Fibroblast of upper back skin (primary cell): ENCODE measurements at regions not wholly inside any gene's neighbourhood (a gene's known extent, or its start where the extent isn't known, plus 50 kb on each side); places are given as distances from the start of the nearest gene placed in this dataset.
"Not testable (repeated sequence)": the region's sequence is repeated elsewhere in the genome, so short reads cannot be mapped to it uniquely, and the experiment has no call there.

Source experiments
- DNase-seq: peaks from one replicate; pipeline ENCODE4 v3.0.0-alpha.2; 2013

DNA sequence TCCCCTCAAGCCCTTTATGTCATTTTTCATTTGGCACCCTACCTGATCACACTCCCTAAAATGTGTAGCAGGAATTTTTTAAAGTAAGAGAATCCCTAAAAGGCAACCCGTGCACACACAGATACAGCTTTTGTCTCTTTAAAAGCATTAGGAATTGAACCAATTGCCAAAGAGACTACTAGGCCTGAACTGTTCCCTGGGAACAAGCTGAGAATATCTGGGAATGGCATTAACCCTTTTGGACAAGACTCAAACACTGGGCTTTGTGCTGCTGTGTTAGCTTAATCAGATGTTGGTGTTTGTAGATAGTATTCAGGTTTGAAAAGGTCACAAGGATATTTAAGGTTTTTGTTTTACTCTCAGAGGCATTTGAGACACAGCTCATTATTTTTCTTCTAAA lies 414.4 kb upstream of the PDZRN3 start:
- DNase-seq: no peak

GRCh38 chr3:74036568-74036967 lies 411.8 kb upstream of the PDZRN3 start:
- no peak for DNase-seq

- no peak for DNase-seq
Measured at GRCh38 chr3:74036102-74036501, 411.4 kb upstream of the PDZRN3 start.

DNA sequence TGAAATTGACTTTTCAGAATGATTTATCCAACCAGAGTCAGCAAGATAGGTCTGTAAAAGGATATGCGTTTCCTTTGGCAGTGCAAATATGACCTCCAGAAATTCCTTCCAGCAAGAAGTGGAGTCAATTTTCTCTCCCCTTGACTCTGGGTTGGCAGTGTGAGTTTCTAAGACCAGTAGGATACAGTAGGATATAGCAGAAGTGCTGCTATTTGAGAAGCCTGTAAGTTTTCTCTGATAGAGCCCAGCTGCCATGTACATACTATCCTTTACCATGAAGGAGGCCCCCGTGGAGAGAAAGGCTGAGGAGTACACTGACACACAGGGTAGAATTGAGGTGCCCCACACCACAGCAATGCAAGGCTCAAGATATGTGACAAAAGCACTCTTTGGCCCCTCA lies 409.1 kb upstream of the PDZRN3 start:
- DNase-seq: no peak

- no peak for DNase-seq
Measured at GRCh38 chr3:74033381-74033780, 408.6 kb upstream of the PDZRN3 start.

- no peak for DNase-seq
Measured at GRCh38 chr3:74027121-74027520, 402.4 kb upstream of the PDZRN3 start.

DNA sequence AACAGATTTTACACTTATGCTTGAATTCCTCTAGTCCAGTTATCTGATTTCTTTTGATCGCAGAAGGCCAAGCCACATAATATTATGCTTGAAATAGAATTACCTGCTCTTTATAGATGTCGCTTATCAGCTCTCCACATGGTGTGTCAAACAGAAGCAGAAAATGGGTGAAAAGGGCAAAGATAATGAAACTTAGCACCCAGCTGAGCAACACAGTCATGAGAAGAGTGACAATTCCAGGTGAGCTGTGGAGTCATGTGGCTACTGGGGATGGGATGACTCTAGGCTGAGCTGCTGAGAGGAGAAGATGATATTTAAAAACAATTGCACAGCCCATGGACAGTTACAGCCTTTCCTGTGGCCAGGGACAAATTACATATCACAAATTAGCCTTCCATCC lies 398.7 kb upstream of the PDZRN3 start:
- DNase-seq: no peak

DNA sequence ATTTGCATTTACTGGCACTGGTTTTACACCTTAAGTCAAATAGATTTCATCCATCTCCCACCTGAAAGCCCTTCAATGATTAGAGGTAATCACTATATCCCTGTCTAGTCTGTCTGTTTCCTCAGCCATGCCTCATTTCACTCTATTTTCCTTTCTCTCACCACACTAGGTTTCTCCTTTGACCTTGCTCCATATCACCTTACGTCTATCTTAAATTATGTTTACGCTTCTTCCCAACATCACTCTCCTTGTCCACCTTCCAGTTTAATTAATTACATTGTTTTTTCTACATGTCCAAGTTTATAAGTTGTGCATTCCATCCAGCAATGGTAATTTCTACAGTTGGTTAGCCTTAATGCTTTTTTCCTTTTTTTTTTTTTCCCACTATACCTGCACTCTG lies 396.7 kb upstream of the PDZRN3 start:
- no peak for DNase-seq

- DNase-seq: no peak
Measured at GRCh38 chr3:74009961-74010844, 385.5 kb upstream of the PDZRN3 start.

DNA sequence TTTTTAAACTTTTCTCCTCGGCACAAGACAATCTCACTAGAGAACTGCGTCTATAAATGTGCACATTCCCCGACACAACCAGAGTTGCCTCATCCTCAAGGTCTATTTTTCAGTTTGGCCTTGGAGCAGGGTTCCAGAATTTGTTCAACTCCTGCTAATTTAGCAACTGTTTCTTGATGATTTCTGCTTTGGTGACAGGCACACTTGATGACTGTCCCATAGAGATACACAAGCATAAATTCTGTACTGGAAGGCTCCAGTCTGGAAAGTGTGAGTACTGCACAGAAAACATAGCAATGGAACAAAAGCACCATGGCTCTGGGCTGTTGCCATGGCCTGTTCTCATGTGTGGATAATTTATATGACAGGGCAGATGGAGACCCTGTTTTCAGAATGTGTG lies 379.6 kb upstream of the PDZRN3 start:
- no peak for DNase-seq

GRCh38 chr3:74003734-74004133 lies 379.0 kb upstream of the PDZRN3 start:
- no peak for DNase-seq

GRCh38 chr3:74001436-74001835 lies 376.7 kb upstream of the PDZRN3 start:
- peak; percentile 16 for DNase-seq

GRCh38 chr3:74000725-74001124 lies 376.0 kb upstream of the PDZRN3 start:
- DNase-seq: peak; percentile 66

GRCh38 chr3:73999501-73999900 lies 374.8 kb upstream of the PDZRN3 start:
- DNase-seq: no peak

GRCh38 chr3:73990691-73991090 lies 365.9 kb upstream of the PDZRN3 start:
- not testable (repeated sequence) for DNase-seq

DNA sequence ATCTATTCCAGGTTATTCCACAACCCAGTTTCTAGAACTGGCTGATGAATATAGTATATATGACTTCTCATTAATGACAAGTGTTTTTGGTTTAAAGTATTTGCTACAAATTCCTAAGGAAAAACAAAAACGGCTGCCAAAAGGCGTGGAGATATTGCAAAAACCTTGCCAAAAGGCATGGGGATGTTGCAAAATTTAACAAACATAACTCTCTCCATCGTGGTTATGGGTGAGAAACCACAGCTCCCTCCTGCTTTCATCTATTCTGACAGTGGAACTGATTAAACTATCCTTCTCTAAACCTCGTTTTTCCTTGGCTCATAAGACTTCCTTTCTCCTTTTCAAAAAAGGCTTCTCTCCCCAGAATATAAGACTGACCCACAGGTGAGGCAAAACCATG lies 342.0 kb upstream of the PDZRN3 start:
- peak; percentile 0 for DNase-seq

DNA sequence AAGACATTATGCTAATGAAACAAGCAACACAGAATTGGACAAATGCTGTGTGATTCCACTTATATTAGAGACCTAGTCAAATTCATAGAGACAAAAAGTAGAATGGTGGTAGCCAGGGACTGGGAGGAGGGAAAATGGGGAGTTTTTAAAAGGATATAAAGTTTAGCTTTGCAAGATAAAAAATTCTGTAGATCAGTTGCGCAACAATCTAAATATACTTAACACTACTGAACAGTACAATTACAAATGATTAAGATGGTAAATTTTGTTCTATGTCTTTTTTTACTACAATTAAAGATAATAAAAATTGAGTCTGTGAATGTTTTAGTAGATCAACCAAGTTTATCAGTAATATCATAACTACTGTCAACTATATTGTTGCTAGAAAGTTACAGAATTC lies 340.1 kb upstream of the PDZRN3 start:
- no peak for DNase-seq

GRCh38 chr3:73955494-73956070 lies 330.8 kb upstream of the PDZRN3 start:
- DNase-seq: no peak

GRCh38 chr3:73954506-73954905 lies 329.8 kb upstream of the PDZRN3 start:
- DNase-seq: peak; percentile 35

DNA sequence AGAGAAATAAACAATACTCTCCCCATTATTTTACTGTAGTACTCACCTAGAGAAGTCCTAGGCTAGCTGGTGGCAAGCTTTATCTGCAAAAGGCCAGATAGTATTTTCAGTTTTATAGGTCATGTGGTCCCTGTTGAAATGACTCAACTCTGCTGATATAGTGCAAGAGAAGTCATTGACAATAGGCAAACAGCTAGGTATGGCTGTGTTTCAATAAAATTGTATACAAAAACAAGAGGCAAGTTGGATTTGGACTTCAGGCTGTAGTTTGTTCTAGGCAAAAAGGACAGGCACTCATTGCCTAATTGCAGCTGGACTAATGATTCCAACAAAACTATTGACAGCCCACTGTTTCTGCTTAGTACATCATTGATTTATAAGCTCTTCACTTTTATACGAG lies 328.0 kb upstream of the PDZRN3 start:
- no peak for DNase-seq

DNA sequence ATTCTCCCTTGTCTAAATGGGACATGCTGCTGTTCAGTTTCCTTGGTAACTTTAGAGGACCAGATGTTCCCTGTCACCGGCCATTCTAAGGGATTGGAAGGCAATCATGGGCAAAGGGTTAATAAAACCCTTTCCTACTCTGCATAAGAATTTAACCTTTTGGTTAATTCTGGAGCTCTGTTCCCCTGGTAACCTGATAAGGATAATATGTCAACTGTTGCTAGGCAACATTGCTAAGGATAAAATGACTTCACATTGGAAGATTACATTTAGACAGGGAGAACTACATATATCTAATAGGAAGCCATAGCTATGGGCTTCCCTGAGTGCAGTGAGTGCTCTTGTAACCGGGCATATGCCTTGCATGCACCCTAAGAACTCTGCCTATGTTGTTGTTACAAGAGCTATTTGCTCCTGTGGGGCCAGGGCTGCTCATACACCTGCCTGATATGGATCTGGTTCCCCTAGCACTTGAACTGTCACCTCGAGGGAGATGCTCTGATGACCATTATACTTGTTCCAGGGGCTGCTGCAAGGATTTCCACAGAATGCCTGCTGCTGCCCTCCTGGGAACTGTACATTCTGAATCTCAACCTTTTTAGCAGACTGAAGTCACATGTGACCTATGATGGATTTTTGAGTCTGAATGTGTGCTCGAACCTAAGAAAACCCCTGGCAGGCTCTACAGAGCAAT lies 326.3 kb upstream of the PDZRN3 start:
- no peak for DNase-seq

GRCh38 chr3:73945541-73945940 lies 320.8 kb upstream of the PDZRN3 start:
- no peak for DNase-seq

DNA sequence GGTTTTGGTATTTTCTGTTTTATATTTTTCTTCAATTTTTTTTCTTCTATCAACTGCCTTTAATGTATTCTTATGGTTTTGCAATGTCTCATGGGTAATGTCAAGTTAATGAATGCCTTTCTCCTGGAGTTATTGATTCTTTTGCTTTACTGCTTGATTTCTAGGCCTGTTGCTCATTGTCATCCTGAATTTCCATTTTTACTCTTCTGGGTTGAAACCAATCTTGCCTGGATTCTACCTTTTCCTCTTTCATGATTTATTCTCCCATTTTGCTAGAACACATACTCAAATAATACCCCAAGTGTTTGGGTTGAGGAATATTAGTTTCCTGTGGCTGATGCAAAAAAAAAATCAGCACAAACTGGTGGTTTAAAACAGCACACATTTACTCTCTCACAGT lies 315.2 kb upstream of the PDZRN3 start:
- no peak for DNase-seq

DNA sequence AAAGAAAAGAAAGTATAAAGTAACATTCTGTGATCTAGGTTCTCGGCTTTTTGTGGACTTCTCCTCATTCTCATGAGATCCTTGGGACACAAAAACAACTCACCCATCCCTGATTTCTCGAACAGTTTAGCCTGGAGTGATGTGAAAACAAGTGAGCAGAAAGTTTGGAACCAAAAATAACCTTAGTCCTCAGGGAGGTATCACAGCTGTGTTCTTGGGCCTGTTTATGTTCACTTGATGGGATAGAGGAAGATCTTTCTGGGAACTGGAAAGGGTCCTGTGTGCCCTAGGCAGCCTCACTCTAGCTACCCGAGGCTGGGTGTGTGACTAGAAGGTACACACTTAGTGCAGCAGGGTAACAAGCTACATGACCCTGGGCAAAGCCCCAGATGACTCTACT lies 308.8 kb upstream of the PDZRN3 start:
- no peak for DNase-seq
